H1 (cell line): ENCODE measurements at regions not wholly inside any gene's neighbourhood (a gene's known extent, or its start where the extent isn't known, plus 50 kb on each side); places are given as distances from the start of the nearest gene placed in this dataset.
"Not testable (repeated sequence)": the region's sequence is repeated elsewhere in the genome, so short reads cannot be mapped to it uniquely, and the experiment has no call there.

Experiments
- CTCF ChIA-PET: fragments of 300-600 bp; sonication (Branson Sonifier 250); formaldehyde crosslinking; loops from one replicate; lab custom pipeline; 2021; ENCODE audit not compliant: partially characterized antibody; lab: Charles Lee
- POLR2A ChIA-PET: fragments of 300-600 bp; sonication (Branson Sonifier 250); formaldehyde crosslinking; loops from one replicate; lab custom pipeline; 2021; ENCODE audit warnings: inconsistent platforms; ENCODE audit not compliant: partially characterized antibody; lab: Charles Lee
- DNase-seq, 2 experiments: peaks; one replicate each; pipeline versions ENCODE4 v3.0.0 to v3.0.0-alpha.2; 2010 to 2022; ENCODE audit warnings: low spot score in 2 of 2, low read depth in 1 of 2, mixed read lengths in 1 of 2
- FAIRE-seq: peaks from 2 replicates; lab custom pipeline; 2011; peaks lifted over from hg19 to GRCh38; lab: Jason Lieb, UNC
- H2AFZ ChIP-seq: 2 replicates; pipeline ENCODE4 v1.8.1; 2012; ENCODE audit warnings: low read length, inconsistent platforms
- H2AK5ac ChIP-seq: 2 replicates; pipeline ENCODE4 v1.6.1; 2013; ENCODE audit warnings: low read depth, low read length
- H2BK120ac ChIP-seq: replicated peaks from 2 replicates; pipeline ENCODE3; 2013; ENCODE audit warnings: low read depth, low read length, inconsistent platforms
- H2BK12ac ChIP-seq: 2 replicates; pipeline ENCODE4 v1.6.1; 2013; ENCODE audit warnings: low read depth, low read length
- H2BK15ac ChIP-seq: 2 replicates; pipeline ENCODE4 v1.6.1; 2013; ENCODE audit warnings: low read length
- H2BK20ac ChIP-seq: 2 replicates; pipeline ENCODE4 v1.6.1; 2013; ENCODE audit warnings: low read length
- H2BK5ac ChIP-seq: 2 replicates; pipeline ENCODE4 v1.6.1; 2013; ENCODE audit warnings: low read depth, low read length
- H3K14ac ChIP-seq: 2 replicates; pipeline ENCODE4 v1.6.1; 2013; ENCODE audit warnings: inconsistent platforms; ENCODE audit not compliant: insufficient read length
- H3K18ac ChIP-seq: 2 replicates; pipeline ENCODE4 v1.6.1; 2013; ENCODE audit warnings: low read length; ENCODE audit errors: extremely low read depth
- H3K23ac ChIP-seq: 2 replicates; pipeline ENCODE4 v1.6.1; 2013; ENCODE audit warnings: inconsistent platforms; ENCODE audit not compliant: insufficient read length
- H3K23me2 ChIP-seq: 2 replicates; pipeline ENCODE4 v1.6.1; 2013; ENCODE audit warnings: low read depth, low read length
- H3K27ac ChIP-seq: 2 replicates; pipeline ENCODE4 v1.6.1; 2011; ENCODE audit warnings: low read depth, low read length, inconsistent platforms
- H3K27me3 ChIP-seq, 4 experiments: replicated peaks in 1 of 4; 1 replicate in 1 of 4; 2 replicates in 3 of 4; pipeline versions ENCODE4 v1.6.1 to v1.8.1; 2011 to 2013; ENCODE audit warnings: low read length in 3 of 4, mild to moderate bottlenecking in 3 of 4, inconsistent platforms in 2 of 4, mixed read lengths in 2 of 4, moderate library complexity in 1 of 4; ENCODE audit not compliant: control insufficient read depth in 3 of 4, insufficient read depth in 3 of 4; ENCODE audit errors: extremely low read depth in 1 of 4
- H3K36me3 ChIP-seq, 4 experiments: 2 replicates each; pipeline versions ENCODE4 v1.6.1 to v1.8.1; 2011 to 2013; ENCODE audit warnings: mild to moderate bottlenecking in 4 of 4, low read length in 3 of 4, moderate library complexity in 2 of 4, control low read depth in 1 of 4, inconsistent platforms in 1 of 4; ENCODE audit not compliant: insufficient read depth in 4 of 4, control insufficient read depth in 2 of 4
- H3K4ac ChIP-seq: replicated peaks from 2 replicates; pipeline ENCODE3; 2013; ENCODE audit warnings: low read length, low read depth, mixed read lengths, inconsistent platforms; ENCODE audit not compliant: insufficient read length
- H3K4me1 ChIP-seq, 4 experiments: replicated peaks in 1 of 4; 1 replicate in 1 of 4; 2 replicates in 3 of 4; pipeline versions ENCODE4 v1.6.1 to v1.8.1; 2011 to 2013; ENCODE audit warnings: low read length in 3 of 4, inconsistent platforms in 2 of 4, mixed read lengths in 1 of 4; ENCODE audit not compliant: insufficient read depth in 4 of 4, control insufficient read depth in 3 of 4
- H3K4me2 ChIP-seq, 2 experiments: 2 replicates each; pipeline versions ENCODE4 v1.6.1 to v1.8.1; 2011 to 2013; ENCODE audit warnings: low read depth in 2 of 2, low read length in 2 of 2, control low read depth in 1 of 2, inconsistent platforms in 1 of 2, mild to moderate bottlenecking in 1 of 2; ENCODE audit not compliant: insufficient read depth in 1 of 2
- H3K4me3 ChIP-seq, 4 experiments: fragments of 200-600, 300-600 bp in 1 of 4; sonication (generic), shearing (Covaris generic), sonication (Bioruptor Twin) in 1 of 4; 2 replicates each; pipeline versions ENCODE4 v1.5.1 to v1.8.1; 2011 to 2016; ENCODE audit warnings: low read length in 4 of 4, low read depth in 3 of 4, control low read depth in 2 of 4, inconsistent platforms in 2 of 4, mild to moderate bottlenecking in 2 of 4, mixed read lengths in 1 of 4, moderate library complexity in 1 of 4; ENCODE audit not compliant: insufficient read depth in 2 of 4; ENCODE audit errors: extremely low read depth in 1 of 4
- H3K56ac ChIP-seq: replicated peaks from 2 replicates; pipeline ENCODE3; 2013; ENCODE audit warnings: low read depth, mild to moderate bottlenecking, mixed read lengths, low read length, inconsistent platforms; ENCODE audit not compliant: insufficient read length
- H3K79me1 ChIP-seq: 2 replicates; pipeline ENCODE4 v1.6.1; 2013; ENCODE audit warnings: low read depth, low read length, control low read depth
- H3K79me2 ChIP-seq, 2 experiments: 2 replicates each; pipeline versions ENCODE4 v1.6.1 to v1.8.1; 2012 to 2013; ENCODE audit warnings: low read length in 2 of 2, mild to moderate bottlenecking in 2 of 2, inconsistent platforms in 1 of 2; ENCODE audit not compliant: insufficient read depth in 2 of 2, control insufficient read depth in 1 of 2
- H3K9ac ChIP-seq, 4 experiments: replicated peaks in 1 of 4; 1 replicate in 1 of 4; 2 replicates in 3 of 4; pipeline versions ENCODE4 v1.6.1 to v1.8.1; 2011 to 2013; ENCODE audit warnings: low read depth in 3 of 4, low read length in 3 of 4, control low read depth in 2 of 4, mild to moderate bottlenecking in 2 of 4, moderate library complexity in 2 of 4, inconsistent platforms in 1 of 4; ENCODE audit errors: extremely low read depth in 1 of 4
- H3K9me3 ChIP-seq, 2 experiments: 2 replicates each; pipeline versions ENCODE4 v1.6.1 to v1.8.1; 2012 to 2013; ENCODE audit warnings: mild to moderate bottlenecking in 2 of 2, moderate library complexity in 2 of 2, control low read depth in 1 of 2, inconsistent platforms in 1 of 2, low read depth in 1 of 2, low read length in 1 of 2, mixed read lengths in 1 of 2; ENCODE audit not compliant: insufficient read depth in 2 of 2
- H4K20me1 ChIP-seq, 2 experiments: replicated peaks in 1 of 2; 2 replicates each; pipeline versions ENCODE3 to v1.8.1; 2011 to 2013; ENCODE audit warnings: inconsistent platforms in 2 of 2, low read length in 2 of 2, mild to moderate bottlenecking in 1 of 2; ENCODE audit not compliant: insufficient read depth in 2 of 2, control insufficient read depth in 1 of 2
- H4K5ac ChIP-seq: 2 replicates; pipeline ENCODE4 v1.6.1; 2013; ENCODE audit warnings: low read length, low read depth, mixed read lengths, inconsistent platforms; ENCODE audit not compliant: insufficient read length
- H4K8ac ChIP-seq: 2 replicates; pipeline ENCODE4 v1.8.0; 2013; ENCODE audit warnings: mild to moderate bottlenecking, moderate library complexity, low read length, inconsistent platforms; ENCODE audit not compliant: insufficient read depth; ENCODE audit errors: extremely low read depth
- H4K91ac ChIP-seq: replicated peaks from 2 replicates; pipeline ENCODE3; 2013; ENCODE audit warnings: low read length, mixed read lengths, inconsistent platforms; ENCODE audit not compliant: insufficient read length
- YY1 ChIP-seq: IDR thresholded peaks from 2 replicates; pipeline ENCODE4 v1.6.1; 2011; ENCODE audit warnings: low read depth, mild to moderate bottlenecking, low read length
- WGBS, 2 experiments: shearing (Covaris generic) in 1 of 2; methylation state at CpG; one replicate each; pipeline versions ENCODE4 v1.1.6 to v1.1.7; 2013 to 2015; ENCODE audit warnings: low lambda C conversion rate in 2 of 2, mixed read lengths in 2 of 2, inconsistent platforms in 1 of 2, low coverage in 1 of 2, missing lambda C conversion rate in 1 of 2; ENCODE audit not compliant: insufficient replicate concordance in 2 of 2, insufficient coverage in 1 of 2, insufficient read length in 1 of 2; ENCODE audit errors: extremely low coverage in 1 of 2, missing lambda C conversion rate in 1 of 2; 5-methylcytosine and 5-hydroxymethylcytosine counted together

- DNase-seq, result peak in 1 of 2 experiments; percentile 52
- Histone ChIP-seq H3K4me3 (peak overlapping the region in 2 of 4 experiments; percentile 46 to 52; a peak in 4 of 8 replicates), H3K4me2 (peak overlapping the region in 1 of 2 experiments; percentile 36; a peak in 1 of 4 replicates)
- H3K27ac ChIP-seq, H4K8ac ChIP-seq, H2BK12ac ChIP-seq, H3K23ac ChIP-seq, H3K27me3 ChIP-seq, H3K56ac ChIP-seq, H3K79me2 ChIP-seq, H4K5ac ChIP-seq, H4K20me1 ChIP-seq, H2BK5ac ChIP-seq, H3K9ac ChIP-seq, H3K14ac ChIP-seq, H3K36me3 ChIP-seq, CTCF ChIA-PET, H3K18ac ChIP-seq, H2BK15ac ChIP-seq, H3K9me3 ChIP-seq, H3K23me2 ChIP-seq, H3K4me1 ChIP-seq, H3K79me1 ChIP-seq, H2BK120ac ChIP-seq, H4K91ac ChIP-seq, H2AFZ ChIP-seq, H2BK20ac ChIP-seq, H2AK5ac ChIP-seq, H3K4ac ChIP-seq, FAIRE-seq: not testable (repeated sequence)
- WGBS, 2 experiments, result 64% methylated on average over 16 of the region's 37 CpGs; no CpG with 5 or more reads in 1 of the 2 experiments
- TF ChIP-seq YY1, result peak; percentile 32; the same call in 1 of the 2 replicates
- POLR2A ChIA-PET, result interaction anchor here (1.0 to 1.4 kb wide), 2 partner anchors 12 to 37 kb away, joined by 3 to 7 read pairs; no protein-coding TSS in a partner anchor
These were observed 71.9 kb downstream of the ADCYAP1 start for GRCh38 chr18:976393-977128.
